H1 (cell line): ENCODE measurements at regions not wholly inside any gene's neighbourhood (a gene's known extent, or its start where the extent isn't known, plus 50 kb on each side); places are given as distances from the start of the nearest gene placed in this dataset.

Experiments used
- BCL11A ChIP-seq, 2 experiments: IDR thresholded peaks; one replicate each; pipeline ENCODE4 v1.6.1; 2011; ENCODE audit warnings: low read depth in 2 of 2, low read length in 2 of 2, mild to moderate bottlenecking in 2 of 2
- E2F6 ChIP-seq: IDR thresholded peaks from 2 replicates; pipeline ENCODE4 v1.6.1; 2012; ENCODE audit warnings: inconsistent platforms
- JUND ChIP-seq: IDR thresholded peaks from 2 replicates; pipeline ENCODE4 v1.6.1; 2011; ENCODE audit warnings: mild to moderate bottlenecking, improper control_type of control experiment, low read length
- YY1 ChIP-seq: IDR thresholded peaks from 2 replicates; pipeline ENCODE4 v1.6.1; 2011; ENCODE audit warnings: low read depth, mild to moderate bottlenecking, low read length

DNA sequence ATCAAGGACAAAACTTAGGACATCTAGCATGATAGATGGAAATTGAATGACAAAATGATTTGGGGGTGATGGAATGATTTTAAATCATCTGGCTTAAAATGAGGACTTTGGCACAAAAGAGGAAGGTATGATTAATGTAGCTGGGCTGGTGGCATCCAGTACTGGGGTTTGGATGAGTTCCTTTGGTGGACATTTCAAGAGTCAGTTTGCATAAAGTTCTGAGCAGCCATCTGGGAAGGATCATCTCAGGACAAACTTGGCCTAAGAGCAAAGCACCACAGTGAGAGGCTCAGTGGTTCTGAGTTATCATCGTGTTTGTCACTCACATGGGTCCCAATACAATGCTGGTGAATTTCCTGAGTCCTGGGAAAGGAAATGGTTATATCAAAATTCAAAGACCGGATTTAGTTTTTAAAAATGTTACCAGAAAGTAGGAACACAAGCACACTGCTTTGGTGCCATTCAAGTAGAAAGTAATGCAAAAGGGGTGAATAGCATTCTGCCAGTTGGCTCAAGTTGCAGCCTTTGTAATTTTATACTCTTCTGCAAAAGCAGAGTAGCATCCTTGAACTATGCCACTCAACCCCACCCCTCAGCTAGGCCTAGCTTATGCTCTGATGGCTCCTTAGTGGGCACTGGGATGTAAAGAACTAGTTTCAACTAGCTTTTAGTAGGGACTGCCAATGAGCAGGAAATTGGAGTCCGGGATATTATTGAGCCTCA is 219.0 kb downstream of the COG6 start (continued):
- TF ChIP-seq YY1: no peak
- no peak for TF ChIP-seq JUND
- no peak for TF ChIP-seq BCL11A (IDR thresholded peaks at IDR 0.05; ENCODE audit: low read depth in 2 of 2, low read length in 2 of 2)
- TF ChIP-seq E2F6: no peak
